ENCODE measurements at regions not wholly inside any gene's neighbourhood (a gene's known extent, or its start where the extent isn't known, plus 50 kb on each side); places are given as distances from the start of the nearest gene placed in this dataset.

- no peak for DNase-seq (ENCODE audit: extremely low spot score, unreplicated experiment)
- Mint-ChIP-seq H3K36me3 (ENCODE audit: unreplicated experiment) (no peaks in the 10 kb centered on the region), H3K9me3 (ENCODE audit: unreplicated experiment) (peaks cover 3% of the 10 kb centered on the region), H3K4me3 (ENCODE audit: unreplicated experiment) (no peak overlapping the region), H3K4me1 (ENCODE audit: unreplicated experiment) (no peaks in the 10 kb centered on the region), H3K27ac (ENCODE audit: unreplicated experiment) (no peak overlapping the region), H3K27me3 (ENCODE audit: unreplicated experiment) (no peaks in the 10 kb centered on the region)
- TF ChIP-seq, protein P1, sequence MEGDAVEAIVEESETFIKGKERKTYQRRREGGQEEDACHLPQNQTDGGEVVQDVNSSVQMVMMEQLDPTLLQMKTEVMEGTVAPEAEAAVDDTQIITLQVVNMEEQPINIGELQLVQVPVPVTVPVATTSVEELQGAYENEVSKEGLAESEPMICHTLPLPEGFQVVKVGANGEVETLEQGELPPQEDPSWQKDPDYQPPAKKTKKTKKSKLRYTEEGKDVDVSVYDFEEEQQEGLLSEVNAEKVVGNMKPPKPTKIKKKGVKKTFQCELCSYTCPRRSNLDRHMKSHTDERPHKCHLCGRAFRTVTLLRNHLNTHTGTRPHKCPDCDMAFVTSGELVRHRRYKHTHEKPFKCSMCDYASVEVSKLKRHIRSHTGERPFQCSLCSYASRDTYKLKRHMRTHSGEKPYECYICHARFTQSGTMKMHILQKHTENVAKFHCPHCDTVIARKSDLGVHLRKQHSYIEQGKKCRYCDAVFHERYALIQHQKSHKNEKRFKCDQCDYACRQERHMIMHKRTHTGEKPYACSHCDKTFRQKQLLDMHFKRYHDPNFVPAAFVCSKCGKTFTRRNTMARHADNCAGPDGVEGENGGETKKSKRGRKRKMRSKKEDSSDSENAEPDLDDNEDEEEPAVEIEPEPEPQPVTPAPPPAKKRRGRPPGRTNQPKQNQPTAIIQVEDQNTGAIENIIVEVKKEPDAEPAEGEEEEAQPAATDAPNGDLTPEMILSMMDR (IDR thresholded peaks at IDR 0.05) = no peak
Measured at GRCh38 chr14:83744891-83745290, 1785.1 kb upstream of the FLRT2 start.

DNA sequence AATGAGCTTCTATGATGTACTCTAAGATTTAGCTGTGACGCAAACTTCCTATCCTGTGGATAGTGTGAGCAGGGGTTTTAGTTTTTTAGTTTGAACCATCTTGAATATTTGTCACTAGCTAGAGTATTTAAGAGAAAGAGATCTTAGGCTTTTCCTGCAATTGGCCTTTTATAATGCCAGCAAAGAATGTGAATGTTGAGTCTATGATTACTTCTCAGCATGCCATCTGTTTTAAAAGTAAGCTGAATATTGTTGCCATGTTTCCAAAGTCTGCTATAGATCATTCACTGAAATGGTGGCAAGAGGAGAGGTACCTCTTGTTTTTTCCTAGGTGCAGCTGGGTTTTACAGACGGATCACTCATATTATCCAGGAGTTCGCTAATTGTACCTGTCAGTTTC is 1783.6 kb upstream of the FLRT2 start:
- H3K4me3 Mint-ChIP-seq (ENCODE audit: unreplicated experiment) = no peak overlapping the region
- H3K9me3 Mint-ChIP-seq (ENCODE audit: unreplicated experiment) = peaks cover 3% of the 10 kb centered on the region
- no peak for DNase-seq (ENCODE audit: extremely low spot score, unreplicated experiment)
- no peaks in the 10 kb centered on the region for H3K4me1 Mint-ChIP-seq (ENCODE audit: unreplicated experiment)
- no peaks in the 10 kb centered on the region for H3K27me3 Mint-ChIP-seq (ENCODE audit: unreplicated experiment)
- H3K27ac Mint-ChIP-seq (ENCODE audit: unreplicated experiment) = no peak overlapping the region
- no peaks in the 10 kb centered on the region for H3K36me3 Mint-ChIP-seq (ENCODE audit: unreplicated experiment)
- TF ChIP-seq, protein P1 (IDR thresholded peaks at IDR 0.05) = no peak

GRCh38 chr14:83757916-83758315 is 1772.0 kb upstream of the FLRT2 start:
- Mint-ChIP-seq H3K4me1 (ENCODE audit: unreplicated experiment) (peaks cover 8% of the 10 kb centered on the region), H3K27ac (ENCODE audit: unreplicated experiment) (no peak overlapping the region), H3K9me3 (ENCODE audit: unreplicated experiment) (no peaks in the 10 kb centered on the region), H3K36me3 (ENCODE audit: unreplicated experiment) (no peaks in the 10 kb centered on the region), H3K27me3 (ENCODE audit: unreplicated experiment) (no peaks in the 10 kb centered on the region), H3K4me3 (ENCODE audit: unreplicated experiment) (no peak overlapping the region)
- TF ChIP-seq, protein P1 (IDR thresholded peaks at IDR 0.05) = no peak
- DNase-seq (ENCODE audit: extremely low spot score, unreplicated experiment) = no peak

DNA sequence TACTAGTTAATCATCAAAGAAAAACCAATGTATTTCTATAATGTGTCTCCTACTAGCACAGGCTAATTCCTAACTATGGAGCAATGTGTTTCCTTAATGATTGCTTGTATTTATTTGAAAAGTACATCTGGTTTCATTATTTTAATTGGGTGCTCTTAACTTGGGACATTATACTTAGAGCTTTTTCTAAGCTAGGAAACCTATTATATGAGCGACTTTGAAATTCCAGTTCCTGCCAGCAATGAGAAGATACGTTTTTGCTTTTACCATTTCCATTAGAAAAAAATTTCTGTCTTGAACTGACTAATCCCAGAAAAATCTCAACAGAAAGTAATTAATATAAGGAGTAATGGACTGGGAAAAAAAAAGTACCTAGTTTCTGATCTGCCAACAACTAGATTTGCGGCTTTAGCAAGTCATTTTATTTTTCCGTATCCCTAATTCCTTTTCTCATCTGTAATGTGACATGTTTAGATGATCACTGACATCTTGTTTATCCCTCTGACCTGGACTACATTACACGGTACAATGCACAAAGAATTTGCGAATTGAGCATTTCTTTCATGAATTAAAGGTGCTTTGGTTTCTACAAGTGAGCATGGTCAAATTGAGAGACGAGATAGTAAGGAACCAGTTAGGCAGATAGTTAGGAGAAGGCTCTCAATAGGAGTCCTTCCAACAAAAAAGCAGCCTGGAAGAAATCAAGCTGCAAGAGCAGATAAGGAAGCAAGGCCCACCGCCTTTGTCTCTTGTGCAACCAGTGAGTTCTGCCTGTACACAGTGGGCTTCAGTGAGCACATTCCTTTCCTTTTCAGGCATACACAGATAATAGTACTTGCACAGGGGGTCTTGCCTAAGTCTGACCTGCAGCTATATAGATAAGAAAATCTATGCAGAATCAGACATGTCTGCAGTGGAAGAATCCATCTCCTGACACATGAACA is 1765.0 kb upstream of the FLRT2 start:
- Mint-ChIP-seq H3K36me3 (ENCODE audit: unreplicated experiment) (no peaks in the 10 kb centered on the region), H3K27ac (ENCODE audit: unreplicated experiment) (no peak overlapping the region), H3K4me1 (ENCODE audit: unreplicated experiment) (no peaks in the 10 kb centered on the region), H3K9me3 (ENCODE audit: unreplicated experiment) (no peaks in the 10 kb centered on the region), H3K4me3 (ENCODE audit: unreplicated experiment) (no peak overlapping the region), H3K27me3 (ENCODE audit: unreplicated experiment) (no peaks in the 10 kb centered on the region)
- TF ChIP-seq, protein P1 (IDR thresholded peaks at IDR 0.05) = no peak
- no peak for DNase-seq (ENCODE audit: extremely low spot score, unreplicated experiment)

GRCh38 chr14:83777516-83777915 is 1752.4 kb upstream of the FLRT2 start:
- Mint-ChIP-seq H3K27me3 (ENCODE audit: unreplicated experiment) (no peaks in the 10 kb centered on the region), H3K27ac (ENCODE audit: unreplicated experiment) (no peak overlapping the region), H3K4me3 (ENCODE audit: unreplicated experiment) (no peak overlapping the region), H3K36me3 (ENCODE audit: unreplicated experiment) (no peaks in the 10 kb centered on the region), H3K9me3 (ENCODE audit: unreplicated experiment) (no peaks in the 10 kb centered on the region), H3K4me1 (ENCODE audit: unreplicated experiment) (peaks cover 14% of the 10 kb centered on the region)
- TF ChIP-seq, protein P1 (IDR thresholded peaks at IDR 0.05) = no peak
- DNase-seq (ENCODE audit: extremely low spot score, unreplicated experiment) = no peak

Measured in osteocyte (in vitro differentiated cells).